Erythroblast (primary cell): ENCODE measurements at regions not wholly inside any gene's neighbourhood (a gene's known extent, or its start where the extent isn't known, plus 50 kb on each side); places are given as distances from the start of the nearest gene placed in this dataset.

Source experiments
- GATA1 ChIP-seq: IDR thresholded peaks from 2 replicates; pipeline ENCODE4 v1.6.1; 2011; ENCODE audit warnings: low read depth, mild to moderate bottlenecking, control low read depth, low read length, moderate library complexity
- POLR2A ChIP-seq: IDR thresholded peaks from 2 replicates; pipeline ENCODE4 v1.6.1; 2011; ENCODE audit warnings: mild to moderate bottlenecking, low read length

GRCh38 chr21:14693997-14694396, 147.9 kb upstream of the SAMSN1 start:
- no peak for TF ChIP-seq POLR2A
- no peak for TF ChIP-seq GATA1
